NCI-H1105 (cell line): ENCODE measurements at regions not wholly inside any gene's neighbourhood (a gene's known extent, or its start where the extent isn't known, plus 50 kb on each side); places are given as distances from the start of the nearest gene placed in this dataset.
"Not testable (repeated sequence)": the region's sequence is repeated elsewhere in the genome, so short reads cannot be mapped to it uniquely, and the experiment has no call there.

ENCODE experiments used
- DNase-seq: peaks from one replicate; lab custom pipeline; 2025; lab: John Stamatoyannopoulos, UW

DNA sequence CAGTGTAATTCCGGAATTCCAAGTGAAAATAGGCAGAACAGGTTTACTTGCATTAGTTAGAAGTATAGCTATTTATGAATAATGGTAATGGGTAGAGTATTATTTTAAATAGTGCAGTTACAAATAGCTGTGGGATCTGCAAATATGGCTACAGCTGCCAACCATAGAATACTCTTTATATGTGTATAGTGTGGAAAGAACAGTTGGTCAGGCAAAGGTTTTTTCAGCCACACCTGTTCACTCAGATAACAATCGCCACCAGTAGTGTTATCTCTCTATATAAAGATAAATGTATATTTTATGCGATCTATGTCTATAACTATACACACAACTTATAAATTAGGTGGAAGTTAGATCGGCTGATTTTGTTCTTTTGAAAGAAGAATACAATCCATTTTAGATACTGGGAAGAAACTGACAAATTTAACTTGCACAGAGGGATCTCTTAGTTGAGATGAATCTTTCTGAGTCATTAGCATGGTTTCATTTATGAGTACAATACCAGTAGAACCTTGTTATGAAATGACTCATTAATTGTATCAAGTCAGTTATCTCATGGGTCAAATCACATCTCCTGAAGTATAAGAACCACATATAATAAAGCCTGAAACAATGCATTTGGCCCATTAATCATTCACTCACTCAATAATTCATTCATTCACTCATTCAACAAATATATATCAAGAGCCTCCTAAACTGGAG is 100.9 kb upstream of the NR3C2 start:
- DNase-seq, result no peak

DNA sequence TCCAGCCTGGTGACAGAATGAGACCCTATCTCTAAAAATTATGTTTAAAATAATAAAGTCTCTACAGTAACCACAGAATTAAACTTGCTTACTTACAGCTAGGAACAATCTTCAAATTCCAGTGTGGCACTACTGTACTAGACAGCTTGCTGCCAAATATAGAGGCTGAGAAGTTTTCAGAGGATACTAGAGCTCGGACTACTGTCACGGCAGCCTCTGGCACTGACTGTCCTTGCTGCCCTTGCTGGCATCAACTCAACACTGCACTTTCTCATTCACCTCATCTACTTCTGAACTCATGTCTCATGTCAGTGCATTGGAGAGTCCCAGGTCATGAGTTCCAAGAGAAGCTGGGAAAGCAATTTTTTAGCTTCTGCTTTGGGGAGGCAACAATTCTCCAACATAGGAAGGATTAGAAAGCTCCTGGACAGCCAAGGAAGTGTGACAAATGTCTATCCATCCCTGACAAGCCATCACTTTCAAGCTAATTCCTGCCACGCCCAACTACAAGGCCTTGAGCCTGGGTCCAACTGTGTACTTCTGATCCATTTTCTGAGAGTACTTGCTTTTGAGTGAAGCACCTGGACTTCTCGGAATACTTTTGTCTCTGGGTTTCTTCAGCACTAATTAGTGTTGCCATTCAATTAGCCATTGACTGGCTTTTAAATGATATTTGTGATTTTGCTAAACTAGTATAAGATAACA is 98.6 kb upstream of the NR3C2 start:
- DNase-seq, result no peak

DNA sequence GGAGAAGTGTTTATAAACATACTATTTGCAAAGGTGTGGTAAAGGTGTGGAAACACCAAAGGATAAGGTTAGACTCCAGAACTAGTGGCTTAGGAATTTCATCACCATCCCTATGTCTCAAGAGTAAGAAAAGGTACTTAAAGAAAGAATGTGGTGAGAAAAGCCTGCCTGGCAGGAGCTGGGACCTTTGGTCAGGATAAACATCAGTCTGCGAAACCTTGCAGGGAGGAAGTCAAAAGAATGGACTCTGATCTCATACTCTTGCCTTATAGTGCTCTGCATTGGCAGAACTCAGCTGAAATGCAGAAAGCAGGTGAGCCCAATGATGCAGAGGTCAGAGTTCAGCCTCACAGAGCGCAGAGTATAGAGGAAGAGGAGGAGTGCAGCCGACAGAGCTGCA is 97.2 kb upstream of the NR3C2 start:
- DNase-seq, result no peak

DNA sequence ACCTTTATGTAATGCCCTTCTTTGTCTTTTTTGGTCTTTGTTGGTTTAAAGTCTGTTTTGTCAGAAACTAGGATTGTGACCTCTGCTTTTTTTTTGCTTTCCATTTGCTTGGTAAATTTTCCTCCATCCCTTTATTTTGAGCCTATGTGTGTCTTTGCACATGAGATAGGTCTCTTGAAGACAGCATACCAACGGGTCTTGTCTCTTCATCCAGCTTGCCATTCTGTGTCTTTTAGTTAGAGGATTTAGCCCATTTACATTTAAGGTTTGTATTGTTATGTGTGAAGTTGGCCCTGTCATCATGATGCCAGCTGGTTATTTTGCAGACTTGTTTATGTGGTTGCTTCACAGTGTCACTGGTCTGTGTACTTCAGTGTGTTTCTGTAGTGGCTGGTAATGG is 91.6 kb upstream of the NR3C2 start:
- DNase-seq, result not testable (repeated sequence)

DNA sequence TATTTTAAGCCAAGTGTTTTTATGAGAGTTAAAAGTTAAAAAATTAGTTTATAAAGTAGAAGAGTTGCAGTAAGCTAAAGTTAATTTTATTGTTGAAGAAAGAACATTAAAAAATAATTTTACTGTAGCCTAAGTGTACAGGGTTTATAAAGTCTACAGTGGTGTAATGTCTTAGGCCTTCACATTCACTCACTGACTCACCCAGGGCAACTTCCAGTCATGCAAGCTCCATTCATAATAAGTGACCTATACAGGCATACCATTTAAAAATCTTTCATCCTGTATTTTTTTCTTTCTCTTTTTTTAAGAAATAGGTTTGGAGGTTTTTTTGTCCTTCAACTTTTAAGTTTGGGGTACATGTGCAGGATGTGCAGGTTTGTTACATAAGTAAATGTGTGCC is 87.9 kb upstream of the NR3C2 start:
- no peak for DNase-seq

DNA sequence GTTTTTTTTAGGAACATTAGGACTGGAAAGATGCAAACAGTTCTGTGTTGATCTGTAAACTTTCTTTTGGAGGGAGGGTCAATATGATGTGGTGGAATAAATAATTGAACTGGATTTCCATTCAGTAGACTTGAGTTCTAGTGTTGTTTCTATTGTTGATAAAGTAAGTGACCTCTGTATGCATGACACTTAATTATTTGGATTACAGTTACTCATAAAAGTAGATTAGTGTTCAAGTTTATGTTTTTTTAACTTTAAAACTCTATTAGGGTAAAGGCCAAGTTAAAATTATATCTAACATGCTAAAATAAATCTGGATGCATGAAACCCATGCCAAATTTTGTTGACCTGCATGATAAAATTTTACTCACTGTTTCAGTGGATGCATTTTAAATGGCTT is 85.4 kb upstream of the NR3C2 start:
- DNase-seq, result no peak

DNA sequence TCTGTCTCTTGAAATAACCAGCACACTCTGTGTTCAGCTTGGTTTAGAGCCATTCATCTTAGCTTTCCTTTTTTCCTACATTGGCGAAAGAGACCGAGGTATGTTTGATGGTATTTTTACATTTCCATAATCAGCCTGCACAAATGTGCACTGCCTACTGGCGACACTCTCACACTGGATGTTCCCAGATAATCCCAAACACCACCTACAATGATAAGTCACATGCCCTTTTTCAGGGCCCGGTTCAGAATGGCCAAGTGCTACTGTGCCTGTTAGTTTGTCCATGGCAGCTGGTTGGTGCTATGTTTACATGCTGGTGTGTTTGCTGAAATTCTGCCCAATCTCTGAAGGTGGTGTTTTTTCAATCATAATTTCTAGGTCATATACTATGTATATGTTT is 80.8 kb upstream of the NR3C2 start:
- no peak for DNase-seq

DNA sequence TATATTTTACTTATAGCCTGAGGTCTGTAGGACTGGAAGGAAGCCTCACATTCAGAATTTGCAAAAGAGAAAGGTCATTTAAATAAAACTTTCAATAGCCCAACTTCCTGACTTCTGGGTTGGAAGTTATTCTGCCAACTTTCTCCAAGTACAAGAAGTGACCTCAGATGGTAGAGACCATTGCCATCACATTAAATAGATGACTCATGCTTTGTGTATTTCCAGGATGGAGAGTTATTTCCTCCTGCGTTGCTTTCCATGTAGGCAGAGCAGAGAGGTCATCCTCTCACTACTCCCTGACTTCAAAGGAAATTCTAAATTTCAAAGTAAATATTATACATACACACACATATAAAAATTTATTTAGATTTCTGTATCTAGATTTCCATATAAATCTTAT is 73.0 kb upstream of the NR3C2 start:
- DNase-seq, result no peak

DNA sequence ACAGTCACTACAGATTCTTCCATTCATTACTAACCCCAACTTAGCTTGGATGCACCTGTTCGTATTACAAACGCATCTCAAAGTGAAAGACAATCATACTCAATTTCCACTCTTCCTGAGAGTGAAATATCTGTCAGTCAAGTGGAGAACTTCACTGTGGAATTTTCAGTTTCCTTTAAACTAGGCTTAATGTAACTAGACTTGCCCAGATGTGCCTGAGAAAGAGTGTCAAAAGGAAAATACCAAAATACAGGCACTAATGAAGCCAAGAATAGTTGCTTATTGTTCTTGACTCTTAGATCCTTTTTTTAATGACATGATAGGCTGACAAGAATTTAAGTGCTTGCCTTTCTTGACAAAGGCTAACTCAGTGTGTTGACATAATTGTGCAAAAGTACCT is 72.4 kb upstream of the NR3C2 start:
- DNase-seq, result no peak

DNA sequence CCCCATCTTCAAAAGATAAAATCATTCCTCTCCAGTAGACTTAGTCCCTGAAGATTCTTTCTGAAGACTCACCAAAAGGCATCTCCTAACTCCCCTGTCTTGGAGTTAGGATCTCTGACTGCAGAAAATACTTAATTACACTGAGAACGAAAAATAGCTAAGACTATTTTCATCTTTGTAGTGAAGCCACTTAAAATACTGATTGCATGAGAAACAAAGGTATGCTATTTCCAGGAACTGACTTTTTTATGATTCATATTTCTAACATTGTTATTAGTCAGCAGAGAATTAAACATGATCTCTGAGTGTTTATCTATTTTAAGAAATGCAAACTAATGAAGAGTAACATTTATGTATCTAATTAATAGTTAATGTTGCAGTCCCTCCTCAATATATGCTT is 71.8 kb upstream of the NR3C2 start:
- DNase-seq, result no peak

DNA sequence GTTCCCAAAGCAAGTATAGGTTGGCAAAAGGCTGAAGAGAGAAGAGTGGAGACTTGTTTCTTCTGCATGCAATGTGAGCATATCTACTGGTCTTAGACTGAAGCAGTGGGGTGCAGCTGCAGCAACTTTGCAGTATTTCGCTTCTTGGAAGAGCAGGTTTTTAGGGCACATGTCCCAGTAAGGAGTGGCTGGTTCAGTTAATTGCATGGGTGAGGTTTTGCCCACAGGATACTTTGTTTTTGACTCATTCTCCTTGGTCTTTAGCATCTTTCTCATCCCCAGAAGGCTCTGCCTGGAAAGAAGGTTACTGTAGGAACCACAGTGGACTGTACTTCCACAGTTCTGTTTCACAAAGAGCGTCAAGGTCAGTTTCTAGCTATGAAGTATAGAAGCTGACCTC is 68.0 kb upstream of the NR3C2 start:
- DNase-seq, result no peak

DNA sequence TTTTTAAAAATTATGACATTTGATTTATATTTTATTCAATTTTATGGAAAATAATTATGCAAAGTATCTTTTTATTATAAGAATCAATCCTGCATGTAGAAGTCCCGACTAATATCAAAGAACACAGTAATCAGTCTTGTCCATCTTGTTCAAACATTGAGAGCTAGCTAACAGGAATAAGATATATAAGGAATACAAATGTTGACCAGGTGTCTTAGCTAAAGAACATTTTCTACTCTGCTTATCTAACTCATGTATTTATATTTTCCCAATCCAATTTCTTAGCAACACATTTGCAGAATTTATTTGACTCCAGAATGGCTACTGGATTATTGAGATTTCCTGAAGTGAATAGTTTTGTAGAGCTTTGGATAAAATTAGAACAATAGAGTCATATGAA is 61.5 kb upstream of the NR3C2 start:
- DNase-seq, result no peak

DNA sequence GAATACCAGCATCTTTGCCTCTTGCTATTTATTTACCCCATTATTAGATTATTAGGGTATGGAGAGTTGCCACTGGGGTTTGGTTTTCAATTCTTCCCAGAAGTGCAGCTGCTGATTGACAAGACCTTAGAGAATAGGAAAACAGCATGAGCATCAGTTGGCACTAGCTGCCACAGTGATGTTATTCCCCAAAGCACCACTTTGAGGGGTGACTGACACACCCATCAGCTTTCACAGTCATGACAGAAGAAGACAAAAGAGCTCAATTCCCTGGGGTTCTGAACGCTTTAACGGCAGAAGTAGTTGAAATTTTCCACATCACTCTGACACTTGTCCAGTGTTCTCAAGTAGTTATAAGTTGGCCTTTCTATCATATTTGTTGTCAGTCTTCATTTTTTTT is 55.0 kb upstream of the NR3C2 start:
- DNase-seq, result no peak

DNA sequence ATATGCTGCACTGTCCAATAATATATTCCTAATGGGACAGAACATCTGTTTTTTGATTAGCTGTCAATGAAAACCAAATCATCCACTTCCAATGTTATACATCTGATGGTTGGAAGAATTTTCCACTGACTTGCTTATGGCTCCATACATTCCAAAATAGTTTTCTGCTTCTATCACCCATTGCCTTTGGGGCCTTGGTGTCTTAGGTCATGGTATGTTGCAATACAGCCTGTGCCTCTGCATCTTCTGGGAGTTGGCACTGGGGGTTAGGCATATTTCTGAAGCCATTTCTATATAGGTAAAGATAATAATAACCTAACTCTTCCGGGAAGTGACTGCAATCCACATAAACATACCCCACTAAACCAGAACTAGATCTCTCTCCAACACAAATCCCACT is 53.2 kb upstream of the NR3C2 start:
- no peak for DNase-seq
